ENCODE measurements at regions not wholly inside any gene's neighbourhood (a gene's known extent, or its start where the extent isn't known, plus 50 kb on each side); places are given as distances from the start of the nearest gene placed in this dataset.

DNA sequence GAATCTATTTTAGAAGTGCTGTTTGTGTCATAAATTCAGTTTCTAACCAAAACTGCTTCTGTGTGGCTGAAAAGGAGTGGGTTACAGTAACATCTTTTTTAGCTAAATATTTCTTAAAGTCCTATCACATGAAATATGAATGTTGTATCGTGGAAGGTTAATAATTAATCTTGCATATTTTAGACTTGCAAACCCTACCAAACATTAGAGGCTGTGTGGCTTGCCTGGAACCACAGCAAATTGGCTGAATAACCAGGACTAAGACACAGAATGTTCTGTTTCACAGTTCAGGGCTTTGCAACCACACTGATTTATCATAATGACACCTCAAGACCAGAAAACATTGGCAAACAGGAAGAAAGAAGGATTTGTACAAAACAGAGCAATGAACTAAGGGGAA is 208.9 kb upstream of the CNTNAP5 start:
- Mint-ChIP-seq H3K36me3 (no peaks in the 10 kb centered on the region), H3K27me3 (ENCODE audit: low read depth) (no peaks in the 10 kb centered on the region; the same call in 1 of the 2 replicates), H3K4me3 (no peak overlapping the region), H3K4me1 (no peaks in the 10 kb centered on the region), H3K27ac (no peak overlapping the region), H3K9me3 (no peaks in the 10 kb centered on the region)
- TF ChIP-seq ZSCAN18 (CRISPR knock-in tag; IDR thresholded peaks at IDR 0.05): no peak
- no peak for TF ChIP-seq PRDM15 (CRISPR knock-in tag; IDR thresholded peaks at IDR 0.05)
- ChIA-PET CTCF (no interaction called here), POLR2A (no interaction called here)
- ATAC-seq: no peak
- no peak for DNase-seq (ENCODE audit: low spot score)

- CTCF ChIA-PET: interaction anchor here (1.1 kb wide), 1 partner anchor 9 kb away, joined by 3 read pairs; no protein-coding TSS in a partner anchor
- Mint-ChIP-seq H3K9me3 (no peaks in the 10 kb centered on the region), H3K4me1 (no peaks in the 10 kb centered on the region), H3K27ac (no peak overlapping the region), H3K4me3 (no peak overlapping the region), H3K36me3 (no peaks in the 10 kb centered on the region), H3K27me3 (ENCODE audit: low read depth) (no peaks in the 10 kb centered on the region; the same call in 1 of the 2 replicates)
- POLR2A ChIA-PET: no interaction called here
- ATAC-seq: no peak
- no peak for DNase-seq (ENCODE audit: low spot score)
- TF ChIP-seq MYBL2 (CRISPR knock-in tag; IDR thresholded peaks at IDR 0.05): no peak
- TF ChIP-seq, protein P1, sequence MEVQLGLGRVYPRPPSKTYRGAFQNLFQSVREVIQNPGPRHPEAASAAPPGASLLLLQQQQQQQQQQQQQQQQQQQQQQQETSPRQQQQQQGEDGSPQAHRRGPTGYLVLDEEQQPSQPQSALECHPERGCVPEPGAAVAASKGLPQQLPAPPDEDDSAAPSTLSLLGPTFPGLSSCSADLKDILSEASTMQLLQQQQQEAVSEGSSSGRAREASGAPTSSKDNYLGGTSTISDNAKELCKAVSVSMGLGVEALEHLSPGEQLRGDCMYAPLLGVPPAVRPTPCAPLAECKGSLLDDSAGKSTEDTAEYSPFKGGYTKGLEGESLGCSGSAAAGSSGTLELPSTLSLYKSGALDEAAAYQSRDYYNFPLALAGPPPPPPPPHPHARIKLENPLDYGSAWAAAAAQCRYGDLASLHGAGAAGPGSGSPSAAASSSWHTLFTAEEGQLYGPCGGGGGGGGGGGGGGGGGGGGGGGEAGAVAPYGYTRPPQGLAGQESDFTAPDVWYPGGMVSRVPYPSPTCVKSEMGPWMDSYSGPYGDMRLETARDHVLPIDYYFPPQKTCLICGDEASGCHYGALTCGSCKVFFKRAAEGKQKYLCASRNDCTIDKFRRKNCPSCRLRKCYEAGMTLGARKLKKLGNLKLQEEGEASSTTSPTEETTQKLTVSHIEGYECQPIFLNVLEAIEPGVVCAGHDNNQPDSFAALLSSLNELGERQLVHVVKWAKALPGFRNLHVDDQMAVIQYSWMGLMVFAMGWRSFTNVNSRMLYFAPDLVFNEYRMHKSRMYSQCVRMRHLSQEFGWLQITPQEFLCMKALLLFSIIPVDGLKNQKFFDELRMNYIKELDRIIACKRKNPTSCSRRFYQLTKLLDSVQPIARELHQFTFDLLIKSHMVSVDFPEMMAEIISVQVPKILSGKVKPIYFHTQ (CRISPR knock-in tag; IDR thresholded peaks at IDR 0.05): no peak
- no peak for TF ChIP-seq PRDM15 (CRISPR knock-in tag; IDR thresholded peaks at IDR 0.05)
- TF ChIP-seq ZNF138 (CRISPR knock-in tag; conservative IDR thresholded peaks at IDR 0.05): no peak
- no peak for TF ChIP-seq NR2C2 (CRISPR knock-in tag; IDR thresholded peaks at IDR 0.05)
- no peak for TF ChIP-seq FOXP4 (CRISPR knock-in tag; IDR thresholded peaks at IDR 0.05)
- TF ChIP-seq, protein P2, sequence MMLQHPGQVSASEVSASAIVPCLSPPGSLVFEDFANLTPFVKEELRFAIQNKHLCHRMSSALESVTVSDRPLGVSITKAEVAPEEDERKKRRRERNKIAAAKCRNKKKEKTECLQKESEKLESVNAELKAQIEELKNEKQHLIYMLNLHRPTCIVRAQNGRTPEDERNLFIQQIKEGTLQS (CRISPR knock-in tag; conservative IDR thresholded peaks at IDR 0.05): no peak
These were observed 208.2 kb upstream of the CNTNAP5 start for GRCh38 chr2:123816928-123817327.

All from WTC11 (cell line).